ENCODE measurements at regions not wholly inside any gene's neighbourhood (a gene's known extent, or its start where the extent isn't known, plus 50 kb on each side); places are given as distances from the start of the nearest gene placed in this dataset.

- no peak for TF ChIP-seq CTCF (IDR thresholded peaks at IDR 0.05; ENCODE audit: control insufficient read depth, extremely low read depth, insufficient read depth)
- H3K4me3 ChIP-seq (ENCODE audit: low read depth, low read length), result no peak overlapping the region
- DNase-seq (ENCODE audit: low read depth), result no peak
Observed at GRCh38 chr2:17254421-17254820, 263.8 kb downstream of the RAD51AP2 start.

GRCh38 chr2:17252258-17252657 lies 266.0 kb downstream of the RAD51AP2 start:
- no peak for TF ChIP-seq CTCF (IDR thresholded peaks at IDR 0.05; ENCODE audit: control insufficient read depth, extremely low read depth, insufficient read depth)
- no peak for DNase-seq (ENCODE audit: low read depth)
- H3K4me3 ChIP-seq (ENCODE audit: low read depth, low read length), result no peak overlapping the region

- no peak for TF ChIP-seq CTCF (IDR thresholded peaks at IDR 0.05; ENCODE audit: control insufficient read depth, extremely low read depth, insufficient read depth)
- peak; percentile 45 for DNase-seq (ENCODE audit: low read depth)
- H3K4me3 ChIP-seq (ENCODE audit: low read depth, low read length), result no peak overlapping the region
Observed at GRCh38 chr2:17251171-17251570, 267.1 kb downstream of the RAD51AP2 start.

- no peak overlapping the region for H3K4me3 ChIP-seq (ENCODE audit: low read depth, low read length)
- no peak for TF ChIP-seq CTCF (IDR thresholded peaks at IDR 0.05; ENCODE audit: control insufficient read depth, extremely low read depth, insufficient read depth)
- DNase-seq (ENCODE audit: low read depth), result no peak
Observed at GRCh38 chr2:17249249-17249648, 269.0 kb downstream of the RAD51AP2 start.

- no peak for TF ChIP-seq CTCF (IDR thresholded peaks at IDR 0.05; ENCODE audit: control insufficient read depth, extremely low read depth, insufficient read depth)
- no peak for DNase-seq (ENCODE audit: low read depth)
- no peak overlapping the region for H3K4me3 ChIP-seq (ENCODE audit: low read depth, low read length)
Observed at GRCh38 chr2:17245906-17246305, 272.3 kb downstream of the RAD51AP2 start.

GRCh38 chr2:17242813-17243485 lies 275.3 kb downstream of the RAD51AP2 start:
- TF ChIP-seq CTCF (IDR thresholded peaks at IDR 0.05; ENCODE audit: control insufficient read depth, extremely low read depth, insufficient read depth), result no peak
- DNase-seq (ENCODE audit: low read depth), result no peak
- no peak overlapping the region for H3K4me3 ChIP-seq (ENCODE audit: low read depth, low read length)

GRCh38 chr2:17239550-17239949 lies 278.7 kb downstream of the RAD51AP2 start:
- no peak overlapping the region for H3K4me3 ChIP-seq (ENCODE audit: low read depth, low read length)
- no peak for DNase-seq (ENCODE audit: low read depth)
- no peak for TF ChIP-seq CTCF (IDR thresholded peaks at IDR 0.05; ENCODE audit: control insufficient read depth, extremely low read depth, insufficient read depth)

Data from LNCaP clone FGC (cell line).